ENCODE measurements at regions not wholly inside any gene's neighbourhood (a gene's known extent, or its start where the extent isn't known, plus 50 kb on each side); places are given as distances from the start of the nearest gene placed in this dataset.

- TF ChIP-seq CTCF (IDR thresholded peaks at IDR 0.05; ENCODE audit: low read depth, low read length) (no peak), EZH2phosphoT487 (IDR thresholded peaks at IDR 0.05; ENCODE audit: low read depth) (no peak)
Observed at GRCh38 chr1:199847021-199847420, 180.5 kb upstream of the NR5A2 start.

Measured in OCI-LY3 (cell line).